Neural crest cell (in vitro differentiated cells): ENCODE measurements at regions not wholly inside any gene's neighbourhood (a gene's known extent, or its start where the extent isn't known, plus 50 kb on each side); places are given as distances from the start of the nearest gene placed in this dataset.

ENCODE experiments used
- DNase-seq: peaks from one replicate; pipeline ENCODE4 v3.0.0; 2021; ENCODE audit warnings: low read depth, mixed read lengths, low spot score
- H3K27ac Mint-ChIP-seq: one replicate; pipeline ENCODE4 v1.8.0; 2021; ENCODE audit warnings: mild to moderate bottlenecking, mixed read lengths; ENCODE audit not compliant: unreplicated experiment
- H3K27me3 Mint-ChIP-seq: 2 replicates; pipeline ENCODE4 v1.8.0; 2021; ENCODE audit warnings: low read depth, mild to moderate bottlenecking, mixed read lengths
- H3K36me3 Mint-ChIP-seq: 2 replicates; pipeline ENCODE4 v1.8.0; 2021; ENCODE audit warnings: low read depth, mild to moderate bottlenecking, mixed read lengths
- H3K4me1 Mint-ChIP-seq: 2 replicates; pipeline ENCODE4 v1.8.0; 2021; ENCODE audit warnings: mixed read lengths
- H3K4me3 Mint-ChIP-seq: one replicate; pipeline ENCODE4 v1.8.0; 2021; ENCODE audit warnings: mild to moderate bottlenecking, mixed read lengths
- H3K9me3 Mint-ChIP-seq: 2 replicates; pipeline ENCODE4 v1.8.0; 2021; ENCODE audit warnings: mixed read lengths
- TF ChIP-seq, protein P1 (sequence below): fragments of 200-600 bp; sonication (generic); conservative IDR thresholded peaks from 2 replicates; pipeline ENCODE4 v1.5.0; 2021; ENCODE audit warnings: antibody characterized with exemption, mild to moderate bottlenecking

DNA sequence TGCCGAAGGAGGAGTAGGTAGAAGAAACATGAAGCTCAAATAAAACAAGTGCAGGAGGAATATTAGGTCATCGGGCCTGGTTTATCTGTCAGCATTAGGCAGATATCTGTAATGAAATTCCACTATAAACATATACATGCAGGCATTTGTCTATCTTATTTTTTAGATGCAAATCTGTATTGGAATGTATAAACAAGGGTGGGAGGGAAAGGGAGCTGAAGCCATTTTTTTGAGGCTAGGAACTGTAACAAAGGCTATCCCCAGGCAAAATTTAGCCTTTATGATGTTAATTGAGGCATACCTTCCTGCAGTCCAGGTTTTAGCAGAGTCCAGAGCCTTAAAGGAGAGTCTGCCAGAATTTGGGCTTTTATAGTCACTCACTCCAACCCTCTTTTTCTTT lies 72.5 kb downstream of the PHLDA1 start:
- Mint-ChIP-seq H3K4me3 (no peak overlapping the region), H3K27me3 (no peaks in the 10 kb centered on the region), H3K36me3 (no peaks in the 10 kb centered on the region), H3K4me1 (peaks cover 19% of the 10 kb centered on the region), H3K9me3 (no peaks in the 10 kb centered on the region), H3K27ac (no peak overlapping the region)
- no peak for DNase-seq
- TF ChIP-seq, protein P1, sequence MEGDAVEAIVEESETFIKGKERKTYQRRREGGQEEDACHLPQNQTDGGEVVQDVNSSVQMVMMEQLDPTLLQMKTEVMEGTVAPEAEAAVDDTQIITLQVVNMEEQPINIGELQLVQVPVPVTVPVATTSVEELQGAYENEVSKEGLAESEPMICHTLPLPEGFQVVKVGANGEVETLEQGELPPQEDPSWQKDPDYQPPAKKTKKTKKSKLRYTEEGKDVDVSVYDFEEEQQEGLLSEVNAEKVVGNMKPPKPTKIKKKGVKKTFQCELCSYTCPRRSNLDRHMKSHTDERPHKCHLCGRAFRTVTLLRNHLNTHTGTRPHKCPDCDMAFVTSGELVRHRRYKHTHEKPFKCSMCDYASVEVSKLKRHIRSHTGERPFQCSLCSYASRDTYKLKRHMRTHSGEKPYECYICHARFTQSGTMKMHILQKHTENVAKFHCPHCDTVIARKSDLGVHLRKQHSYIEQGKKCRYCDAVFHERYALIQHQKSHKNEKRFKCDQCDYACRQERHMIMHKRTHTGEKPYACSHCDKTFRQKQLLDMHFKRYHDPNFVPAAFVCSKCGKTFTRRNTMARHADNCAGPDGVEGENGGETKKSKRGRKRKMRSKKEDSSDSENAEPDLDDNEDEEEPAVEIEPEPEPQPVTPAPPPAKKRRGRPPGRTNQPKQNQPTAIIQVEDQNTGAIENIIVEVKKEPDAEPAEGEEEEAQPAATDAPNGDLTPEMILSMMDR: no peak

DNA sequence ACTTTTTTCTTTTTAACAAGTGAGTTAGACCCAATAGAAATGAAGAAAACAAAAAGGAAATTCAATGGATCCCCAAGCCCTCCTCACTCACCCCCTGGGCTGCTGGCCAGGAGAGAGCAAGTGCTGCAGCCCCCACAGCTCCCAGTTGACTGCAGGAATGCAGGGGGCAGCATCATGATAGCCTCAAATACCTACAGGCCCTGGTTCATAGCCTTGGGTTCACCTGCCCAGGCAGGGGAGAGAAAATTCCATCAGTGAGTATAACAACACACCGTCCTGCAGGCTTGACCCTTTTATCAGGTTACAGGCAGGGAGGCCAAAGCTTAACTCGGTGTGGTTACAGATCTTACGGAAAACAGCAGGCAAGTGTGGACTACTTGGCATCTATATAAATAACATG lies 76.3 kb downstream of the PHLDA1 start:
- no peak overlapping the region for H3K27ac Mint-ChIP-seq
- no peak for DNase-seq
- H3K4me3 Mint-ChIP-seq: no peak overlapping the region
- H3K4me1 Mint-ChIP-seq: peaks cover 31% of the 10 kb centered on the region
- no peaks in the 10 kb centered on the region for H3K9me3 Mint-ChIP-seq
- TF ChIP-seq, protein P1: no peak
- H3K27me3 Mint-ChIP-seq: no peaks in the 10 kb centered on the region
- H3K36me3 Mint-ChIP-seq: no peaks in the 10 kb centered on the region

DNA sequence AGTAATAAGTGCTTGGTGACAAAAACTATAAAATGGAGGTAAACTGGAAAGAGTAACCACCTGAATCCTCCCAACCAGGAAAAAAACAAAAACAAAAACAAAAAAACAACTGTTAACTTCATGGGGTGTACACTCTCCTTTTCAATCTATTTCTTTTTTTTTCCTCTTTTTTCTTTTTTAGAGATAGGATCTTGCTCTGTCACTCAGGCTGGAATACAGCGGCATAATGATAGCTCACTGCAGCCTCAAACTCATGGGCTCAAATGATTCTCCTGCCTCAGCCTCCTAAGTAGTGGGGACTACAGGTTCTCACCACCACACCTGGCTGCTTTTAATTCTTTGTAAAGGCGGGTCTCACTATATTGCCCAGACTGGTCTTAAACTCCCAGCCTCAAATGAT lies 76.8 kb downstream of the PHLDA1 start:
- peaks cover 31% of the 10 kb centered on the region for H3K4me1 Mint-ChIP-seq
- DNase-seq: no peak
- H3K9me3 Mint-ChIP-seq: no peaks in the 10 kb centered on the region
- H3K27me3 Mint-ChIP-seq: no peaks in the 10 kb centered on the region
- H3K4me3 Mint-ChIP-seq: no peak overlapping the region
- TF ChIP-seq, protein P1: no peak
- no peak overlapping the region for H3K27ac Mint-ChIP-seq
- no peaks in the 10 kb centered on the region for H3K36me3 Mint-ChIP-seq

DNA sequence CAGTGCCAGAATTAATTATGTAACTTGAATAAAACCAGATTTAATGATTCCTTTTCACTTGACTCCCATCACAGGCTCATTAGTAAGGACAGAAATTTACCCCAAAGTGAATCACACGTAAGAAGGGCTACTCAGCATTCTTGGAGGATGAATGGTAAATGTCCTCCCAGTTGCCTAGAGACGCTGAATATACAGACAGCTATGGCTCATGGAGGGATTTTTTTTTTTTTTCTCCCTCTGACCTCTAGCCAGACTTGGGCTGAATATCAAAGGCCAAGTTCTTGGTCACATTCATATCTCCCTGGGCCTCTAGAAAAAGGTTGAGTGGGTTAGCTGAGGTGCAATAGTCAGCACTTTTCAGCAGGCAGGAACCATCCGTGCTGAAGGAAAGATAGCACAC lies 77.5 kb downstream of the PHLDA1 start:
- no peaks in the 10 kb centered on the region for H3K36me3 Mint-ChIP-seq
- peaks cover 24% of the 10 kb centered on the region for H3K4me1 Mint-ChIP-seq

DNA sequence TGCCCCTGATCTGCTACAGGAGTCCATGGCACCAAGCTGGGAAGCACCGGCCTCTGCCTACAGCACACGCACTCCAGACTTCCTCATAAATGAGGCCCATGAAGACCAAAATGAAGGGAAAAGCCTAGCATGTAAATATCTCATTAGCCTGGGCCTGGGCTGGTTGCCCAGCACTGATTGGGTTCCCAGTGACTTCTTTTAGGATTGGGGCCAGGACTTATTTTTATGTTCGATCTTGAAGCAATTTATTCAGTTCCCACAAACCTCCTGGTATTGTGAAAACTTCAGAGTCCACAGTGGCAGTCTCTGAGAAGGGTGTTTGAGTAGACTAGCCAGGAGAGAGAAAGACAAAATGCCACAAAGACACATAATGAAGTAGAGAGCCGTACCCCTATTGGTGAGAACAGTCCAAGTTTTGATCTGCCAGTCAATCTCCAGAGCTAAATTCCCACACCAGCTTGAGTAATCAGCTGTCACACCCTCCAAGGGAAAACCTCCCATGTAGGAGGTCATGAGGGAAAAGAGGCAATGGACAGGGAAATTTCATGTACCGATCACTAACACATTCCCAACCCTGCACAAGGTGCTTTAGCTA lies 78.2 kb downstream of the PHLDA1 start:
- peaks cover 18% of the 10 kb centered on the region for H3K4me1 Mint-ChIP-seq
- H3K4me3 Mint-ChIP-seq: no peak overlapping the region
- TF ChIP-seq, protein P1: no peak
- no peaks in the 10 kb centered on the region for H3K27me3 Mint-ChIP-seq
- H3K36me3 Mint-ChIP-seq: no peaks in the 10 kb centered on the region
- no peak for DNase-seq
- H3K9me3 Mint-ChIP-seq: no peaks in the 10 kb centered on the region
- H3K27ac Mint-ChIP-seq: no peak overlapping the region

More for the DNA sequence above, 77.5 kb downstream of the PHLDA1 start:
- DNase-seq: no peak
- no peak overlapping the region for H3K4me3 Mint-ChIP-seq
- TF ChIP-seq, protein P1: no peak
- no peak overlapping the region for H3K27ac Mint-ChIP-seq
- no peaks in the 10 kb centered on the region for H3K9me3 Mint-ChIP-seq
- no peaks in the 10 kb centered on the region for H3K27me3 Mint-ChIP-seq
